Pancreas (tissue), 10 donors: ENCODE measurements at regions not wholly inside any gene's neighbourhood (a gene's known extent, or its start where the extent isn't known, plus 50 kb on each side); places are given as distances from the start of the nearest gene placed in this dataset.

ENCODE experiments used
- ATAC-seq, 4 donors: fragments of 200-7000 bp; cut with Tn5 transposase; one replicate each; pipeline versions ENCODE4 v1.8.0 to v1.9.1; 2020; ENCODE audit warnings: mild to moderate bottlenecking in 4 of 4, moderate library complexity in 4 of 4
- DNase-seq, 6 donors: peaks; one replicate each; pipeline ENCODE4 v3.0.0-alpha.2; 2020
- FAIRE-seq: peaks from 2 replicates; lab custom pipeline; 2012; peaks lifted over from hg19 to GRCh38; lab: Jason Lieb, UNC
- H3K27ac ChIP-seq, 4 donors: fragments of 200-600 bp; sonication (generic); 1 replicate in 3 of 4; 2 replicates in 1 of 4; pipeline versions ENCODE4 v1.5.0 to v1.8.0; 2020
- H3K27me3 ChIP-seq, 4 donors: fragments of 200-600 bp; one replicate each; pipeline ENCODE4 v1.8.0; 2021
- H3K36me3 ChIP-seq, 3 donors: fragments of 200-600 bp; sonication (generic) in 1 of 3; one replicate each; pipeline versions ENCODE4 v1.5.0 to v1.8.0; 2020 to 2021
- H3K4me1 ChIP-seq, 3 donors: fragments of 200-600 bp; one replicate each; pipeline ENCODE4 v1.8.0; 2021
- H3K4me3 ChIP-seq, 4 donors: fragments of 200-600 bp; sonication (generic) in 2 of 4; one replicate each; pipeline versions ENCODE4 v1.5.0 to v1.8.0; 2020 to 2021
- H3K9me3 ChIP-seq, 4 donors: fragments of 200-600 bp; one replicate each; pipeline ENCODE4 v1.8.0; 2021
- WGBS, 2 donors: extraction: QIAGEN DNeasy Blood & Tissue Kit; methylation state at CpG; one replicate each; pipeline ENCODE4 v1.1.7; 2013; 5-methylcytosine and 5-hydroxymethylcytosine counted together
- intact Hi-C, 3 donors: fragments of 100-400 bp; cut with DNase I; formaldehyde crosslinking; loops; one replicate each; pipeline versions ENCODE4 v1.11.1 to v1.14.2; 2022
- TF ChIP-seq, protein P1 (sequence below), 4 donors: fragments of 200-600 bp; sonication (generic) in 3 of 4; IDR thresholded peaks; one replicate each; pipeline versions ENCODE4 v1.5.0 to v1.8.0; 2021; ENCODE audit warnings: antibody characterized with exemption in 4 of 4
- donor health status: healthy with polysubstance abuse.
- donor health status: DM: no; HTN: no; CAD: no; lungs with moderate emphysema.
- donor health status: DM: no; HTN: no; CAD: no.
- donor health status: control.
- donor health status: control.
- donor health status: Bipolar disorder and iron deficiency.
- donor health status: DM: yes; HTN: yes; CAD: no.
- donor health status: DM: no; HTN: no; CAD: no.
- donor health status: DM: no; HTN: no; CAD: no.
- donor health status: DM: yes; HTN: yes; CAD: no.

GRCh38 chr10:29204070-29204800 is 84.6 kb upstream of the LYZL1 start:
- no peak for FAIRE-seq

GRCh38 chr10:29205787-29206186 is 83.1 kb upstream of the LYZL1 start:
- TF ChIP-seq, protein P1, sequence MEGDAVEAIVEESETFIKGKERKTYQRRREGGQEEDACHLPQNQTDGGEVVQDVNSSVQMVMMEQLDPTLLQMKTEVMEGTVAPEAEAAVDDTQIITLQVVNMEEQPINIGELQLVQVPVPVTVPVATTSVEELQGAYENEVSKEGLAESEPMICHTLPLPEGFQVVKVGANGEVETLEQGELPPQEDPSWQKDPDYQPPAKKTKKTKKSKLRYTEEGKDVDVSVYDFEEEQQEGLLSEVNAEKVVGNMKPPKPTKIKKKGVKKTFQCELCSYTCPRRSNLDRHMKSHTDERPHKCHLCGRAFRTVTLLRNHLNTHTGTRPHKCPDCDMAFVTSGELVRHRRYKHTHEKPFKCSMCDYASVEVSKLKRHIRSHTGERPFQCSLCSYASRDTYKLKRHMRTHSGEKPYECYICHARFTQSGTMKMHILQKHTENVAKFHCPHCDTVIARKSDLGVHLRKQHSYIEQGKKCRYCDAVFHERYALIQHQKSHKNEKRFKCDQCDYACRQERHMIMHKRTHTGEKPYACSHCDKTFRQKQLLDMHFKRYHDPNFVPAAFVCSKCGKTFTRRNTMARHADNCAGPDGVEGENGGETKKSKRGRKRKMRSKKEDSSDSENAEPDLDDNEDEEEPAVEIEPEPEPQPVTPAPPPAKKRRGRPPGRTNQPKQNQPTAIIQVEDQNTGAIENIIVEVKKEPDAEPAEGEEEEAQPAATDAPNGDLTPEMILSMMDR (IDR thresholded peaks at IDR 0.05), result no peak
- Histone ChIP-seq H3K4me1 (no peaks in the 10 kb centered on the region), H3K9me3 (no peaks in the 10 kb centered on the region), H3K4me3 (no peak overlapping the region), H3K27ac (no peak overlapping the region), H3K27me3 (no peaks in the 10 kb centered on the region), H3K36me3 (no peaks in the 10 kb centered on the region)
- WGBS, 2 donors, result 42 to 44% methylated on average over 5 of the region's 5 CpGs
- intact Hi-C loops, result no loop called here
- ATAC-seq (no peak), FAIRE-seq (no peak), DNase-seq (no peak)

More at GRCh38 chr10:29204070-29204800, 84.6 kb upstream of the LYZL1 start:
- ATAC-seq, result no peak
- TF ChIP-seq, protein P1 (IDR thresholded peaks at IDR 0.05), result no peak
- no peak for DNase-seq
- Histone ChIP-seq H3K27ac (no peak overlapping the region), H3K27me3 (no peaks in the 10 kb centered on the region), H3K36me3 (no peaks in the 10 kb centered on the region), H3K4me3 (no peak overlapping the region), H3K4me1 (no peaks in the 10 kb centered on the region), H3K9me3 (no peaks in the 10 kb centered on the region)
- 69 to 72% methylated on average over 7 of the region's 7 CpGs for WGBS, 2 donors
- intact Hi-C loops, result no loop called here

DNA sequence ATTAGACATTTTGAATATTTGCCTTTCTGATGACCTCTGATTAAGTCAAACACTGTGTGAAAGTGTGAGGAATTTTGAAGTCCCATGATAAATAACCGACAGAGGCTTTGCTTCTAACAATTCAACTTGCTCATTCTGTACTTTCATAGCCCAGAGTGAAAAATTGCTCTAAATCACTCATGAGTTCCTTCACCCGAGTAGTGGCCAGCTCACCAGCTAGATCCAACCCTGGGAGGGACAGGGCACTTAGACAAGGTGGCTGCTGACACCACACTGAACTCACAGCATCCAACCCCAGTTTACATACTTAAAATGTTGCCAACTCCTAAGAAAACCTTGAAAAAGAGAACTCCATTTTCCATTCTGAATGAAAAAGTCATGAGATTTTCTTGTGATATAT is 80.0 kb upstream of the LYZL1 start:
- intact Hi-C loops, result no loop called here
- TF ChIP-seq, protein P1 (IDR thresholded peaks at IDR 0.05), result no peak
- DNase-seq (no peak), ATAC-seq (peak in 1 of 4 donors; percentile 17), FAIRE-seq (no peak)
- H3K4me3 ChIP-seq, result no peak overlapping the region
- H3K9me3 ChIP-seq, result no peaks in the 10 kb centered on the region
- 11 to 14% methylated on average over 2 of the region's 2 CpGs for whole genome bisulfite sequencing, 2 donors
- no peak overlapping the region for H3K27ac ChIP-seq
- no peaks in the 10 kb centered on the region for H3K36me3 ChIP-seq
- no peaks in the 10 kb centered on the region for H3K4me1 ChIP-seq
- H3K27me3 ChIP-seq, result no peaks in the 10 kb centered on the region

DNA sequence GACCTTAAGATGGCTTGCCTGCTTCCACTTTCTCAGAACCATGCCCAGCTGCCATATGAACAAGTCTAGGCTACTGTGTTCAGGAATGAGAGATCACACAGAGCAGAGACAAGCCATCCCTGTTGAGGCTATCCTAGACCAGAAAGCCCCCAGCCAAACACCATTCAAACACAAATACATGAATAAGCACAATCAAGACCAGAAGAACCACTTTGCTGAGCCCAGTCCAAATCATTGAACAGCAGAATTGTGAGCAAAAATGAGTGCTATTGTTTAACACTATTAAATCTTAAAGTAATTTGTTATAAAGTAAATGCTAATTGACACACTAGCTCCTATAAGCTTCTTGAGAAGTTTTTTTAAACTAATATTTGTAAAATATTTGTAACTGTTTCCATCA is 79.0 kb upstream of the LYZL1 start:
- ATAC-seq, result no peak
- intact Hi-C loops, result no loop called here

More for the DNA sequence above, 79.0 kb upstream of the LYZL1 start:
- no peak overlapping the region for H3K27ac ChIP-seq
- no peaks in the 10 kb centered on the region for H3K27me3 ChIP-seq
- H3K9me3 ChIP-seq, result no peaks in the 10 kb centered on the region
- FAIRE-seq (no peak), DNase-seq (no peak)
- H3K4me1 ChIP-seq, result no peaks in the 10 kb centered on the region
- H3K4me3 ChIP-seq, result no peak overlapping the region
- H3K36me3 ChIP-seq, result no peaks in the 10 kb centered on the region
- TF ChIP-seq, protein P1 (IDR thresholded peaks at IDR 0.05), result no peak
